Neural cell (in vitro differentiated cells): ENCODE measurements at regions not wholly inside any gene's neighbourhood (a gene's known extent, or its start where the extent isn't known, plus 50 kb on each side); places are given as distances from the start of the nearest gene placed in this dataset.

Experiments
- H2AFZ ChIP-seq: fragments of 200-600, 300-800 bp; sonication (generic), shearing (Covaris generic); 2 replicates; pipeline ENCODE4 v1.6.0; 2014; ENCODE audit warnings: low read depth, mild to moderate bottlenecking, antibody characterized with exemption, low read length, moderate library complexity
- H3F3A ChIP-seq: fragments of 200-600 bp; shearing (Covaris generic); 2 replicates; pipeline ENCODE4 v1.6.1; 2016; ENCODE audit warnings: mild to moderate bottlenecking, moderate library complexity, mixed read lengths, antibody characterized with exemption, low read length; ENCODE audit not compliant: insufficient read depth, poor library complexity, severe bottlenecking
- H3K27ac ChIP-seq: fragments of 200-600, 300-800 bp; sonication (generic), shearing (Covaris generic); 2 replicates; pipeline ENCODE4 v1.5.1; 2014; ENCODE audit warnings: mild to moderate bottlenecking, low read length, moderate library complexity
- H3K27me3 ChIP-seq: fragments of 300-800, 200-600 bp; sonication (generic), shearing (Covaris generic); 2 replicates; pipeline ENCODE4 v1.6.0; 2014; ENCODE audit warnings: mild to moderate bottlenecking, low read depth, low read length, moderate library complexity; ENCODE audit not compliant: insufficient read depth
- H3K36me3 ChIP-seq: fragments of 300-800, 200-600 bp; sonication (generic), shearing (Covaris generic); 2 replicates; pipeline ENCODE4 v1.5.1; 2014; ENCODE audit warnings: mild to moderate bottlenecking, antibody characterized with exemption, low read length, moderate library complexity; ENCODE audit not compliant: insufficient read depth
- H3K4me2 ChIP-seq: fragments of 300-800, 200-600 bp; sonication (generic), shearing (Covaris generic); 2 replicates; pipeline ENCODE4 v1.6.0; 2014; ENCODE audit warnings: mild to moderate bottlenecking, low read length
- H3K4me3 ChIP-seq: fragments of 300-800, 200-600 bp; sonication (generic), shearing (Covaris generic); 2 replicates; pipeline ENCODE4 v1.5.1; 2014; ENCODE audit warnings: mild to moderate bottlenecking, low read length, moderate library complexity
- H3K79me2 ChIP-seq: fragments of 200-600 bp; shearing (Covaris generic); replicated peaks from 2 replicates; pipeline ENCODE4 v1.6.0; 2014; ENCODE audit warnings: mild to moderate bottlenecking, low read length, moderate library complexity; ENCODE audit not compliant: insufficient read depth
- H3K9ac ChIP-seq: fragments of 300-800, 200-600 bp; sonication (generic), shearing (Covaris generic); 2 replicates; pipeline ENCODE4 v1.6.1; 2016; ENCODE audit warnings: mild to moderate bottlenecking, low read length, mixed read lengths
- H3K9me2 ChIP-seq: fragments of 200-600 bp; shearing (Covaris generic); 2 replicates; pipeline ENCODE4 v1.6.1; 2016; ENCODE audit warnings: mild to moderate bottlenecking, low read length, mixed read lengths; ENCODE audit not compliant: insufficient read depth
- H3K9me3 ChIP-seq: fragments of 200-600, 300-800 bp; sonication (generic), shearing (Covaris generic); 2 replicates; pipeline ENCODE4 v1.6.1; 2016; ENCODE audit warnings: mild to moderate bottlenecking, mixed run types, low read length, moderate library complexity, mixed read lengths
- H4K20me1 ChIP-seq: fragments of 200-600 bp; shearing (Covaris generic); 2 replicates; pipeline ENCODE4 v1.6.1; 2016; ENCODE audit warnings: mild to moderate bottlenecking, mixed run types; ENCODE audit not compliant: insufficient read depth
- CTCF ChIP-seq: fragments of 450-650 bp; IDR thresholded peaks from 2 replicates; pipeline ENCODE4 v1.5.1; 2014; ENCODE audit warnings: antibody characterized with exemption, mild to moderate bottlenecking, moderate library complexity; ENCODE audit not compliant: poor library complexity, severe bottlenecking
- EP300 ChIP-seq: fragments of 450-650 bp; conservative IDR thresholded peaks from 2 replicates; pipeline ENCODE4 v1.6.1; 2014; ENCODE audit warnings: antibody characterized with exemption, mild to moderate bottlenecking, moderate library complexity; ENCODE audit not compliant: poor library complexity, severe bottlenecking
- EZH2 ChIP-seq: fragments of 200-600, 300-800 bp; shearing (Covaris generic), sonication (generic); IDR thresholded peaks from 2 replicates; pipeline ENCODE4 v1.6.1; 2014; ENCODE audit warnings: antibody characterized with exemption, low read length, borderline replicate concordance, mild to moderate bottlenecking; ENCODE audit not compliant: insufficient read depth, poor library complexity, severe bottlenecking
- MXI1 ChIP-seq: fragments of 450-650 bp; conservative IDR thresholded peaks from 2 replicates; pipeline ENCODE4 v1.6.1; 2014; ENCODE audit warnings: antibody characterized with exemption, mild to moderate bottlenecking; ENCODE audit not compliant: poor library complexity, severe bottlenecking
- POLR2AphosphoS5 ChIP-seq: IDR thresholded peaks from 2 replicates; pipeline ENCODE4 v1.6.1; 2012
- RAD21 ChIP-seq: fragments of 450-650 bp; conservative IDR thresholded peaks from 2 replicates; pipeline ENCODE4 v1.6.1; 2014; ENCODE audit warnings: antibody characterized with exemption, mild to moderate bottlenecking, moderate library complexity
- REST ChIP-seq: IDR thresholded peaks from 2 replicates; pipeline ENCODE4 v1.6.1; 2012; ENCODE audit warnings: borderline replicate concordance
- SMC3 ChIP-seq: fragments of 450-650 bp; conservative IDR thresholded peaks from 2 replicates; pipeline ENCODE4 v1.6.1; 2014; ENCODE audit warnings: antibody characterized with exemption, mild to moderate bottlenecking, moderate library complexity; ENCODE audit not compliant: poor library complexity
- TAF1 ChIP-seq: IDR thresholded peaks from 2 replicates; pipeline ENCODE4 v1.6.1; 2012; ENCODE audit warnings: low read depth

- Histone ChIP-seq H3K9me2 (no peaks in the 10 kb centered on the region), H3K4me2 (no peak overlapping the region), H3K4me3 (no peak overlapping the region), H3K9me3 (no peaks in the 10 kb centered on the region), H3K27me3 (no peaks in the 10 kb centered on the region), H3K79me2 (no peaks in the 10 kb centered on the region), H3K27ac (no peak overlapping the region), H2AFZ (no peak overlapping the region), H3K9ac (no peak overlapping the region), H3F3A (no peaks in the 10 kb centered on the region), H4K20me1 (no peaks in the 10 kb centered on the region), H3K36me3 (no peaks in the 10 kb centered on the region)
- TF ChIP-seq REST (no peak), RAD21 (no peak), EZH2 (no peak), EP300 (no peak), TAF1 (no peak)
These were observed 815.5 kb downstream of the KLHL13 start for GRCh38 chrX:117301086-117301485.

- Histone ChIP-seq H3K27ac (no peak overlapping the region), H3K4me3 (no peak overlapping the region), H3F3A (no peaks in the 10 kb centered on the region), H3K9me2 (no peaks in the 10 kb centered on the region), H4K20me1 (no peaks in the 10 kb centered on the region), H3K79me2 (no peaks in the 10 kb centered on the region), H2AFZ (no peak overlapping the region), H3K9ac (no peak overlapping the region), H3K27me3 (no peaks in the 10 kb centered on the region), H3K9me3 (no peaks in the 10 kb centered on the region), H3K4me2 (no peak overlapping the region), H3K36me3 (no peaks in the 10 kb centered on the region)
- TF ChIP-seq SMC3 (no peak), EZH2 (no peak), CTCF (no peak), REST (no peak), EP300 (no peak), RAD21 (no peak), POLR2AphosphoS5 (no peak), MXI1 (no peak), TAF1 (no peak)
These were observed 824.9 kb downstream of the KLHL13 start for GRCh38 chrX:117291760-117292159.
